PFSK-1 (cell line): ENCODE measurements at regions not wholly inside any gene's neighbourhood (a gene's known extent, or its start where the extent isn't known, plus 50 kb on each side); places are given as distances from the start of the nearest gene placed in this dataset.

ENCODE experiments used
- FOXP2 ChIP-seq: optimal IDR thresholded peaks from 2 replicates; pipeline ENCODE3; 2011; ENCODE audit warnings: borderline replicate concordance, control low read depth, inconsistent platforms; ENCODE audit not compliant: insufficient read depth; ENCODE audit errors: extremely low read length, extremely low read depth
- POLR2AphosphoS5 ChIP-seq: IDR thresholded peaks from 2 replicates; pipeline ENCODE4 v1.6.1; 2012; ENCODE audit warnings: low read depth, mild to moderate bottlenecking, control low read depth, low read length, moderate library complexity
- SIN3A ChIP-seq: IDR thresholded peaks from 2 replicates; pipeline ENCODE4 v1.6.1; 2012; ENCODE audit warnings: mild to moderate bottlenecking, low read length, moderate library complexity, borderline replicate concordance; ENCODE audit not compliant: insufficient read depth
- TAF1 ChIP-seq: IDR thresholded peaks from 2 replicates; pipeline ENCODE4 v1.6.1; 2012; ENCODE audit warnings: low read length, control low read depth, borderline replicate concordance; ENCODE audit not compliant: insufficient read depth
- TF ChIP-seq, protein P1 (sequence below), 2 experiments: IDR thresholded peaks; 2 replicates each; pipeline versions ENCODE4 v1.6.1 to v1.8.0; 2011 to 2012; ENCODE audit warnings: low read depth in 2 of 2, low read length in 2 of 2, control low read depth in 1 of 2, inconsistent platforms in 1 of 2, mild to moderate bottlenecking in 1 of 2, moderate library complexity in 1 of 2; ENCODE audit not compliant: insufficient read depth in 1 of 2

DNA sequence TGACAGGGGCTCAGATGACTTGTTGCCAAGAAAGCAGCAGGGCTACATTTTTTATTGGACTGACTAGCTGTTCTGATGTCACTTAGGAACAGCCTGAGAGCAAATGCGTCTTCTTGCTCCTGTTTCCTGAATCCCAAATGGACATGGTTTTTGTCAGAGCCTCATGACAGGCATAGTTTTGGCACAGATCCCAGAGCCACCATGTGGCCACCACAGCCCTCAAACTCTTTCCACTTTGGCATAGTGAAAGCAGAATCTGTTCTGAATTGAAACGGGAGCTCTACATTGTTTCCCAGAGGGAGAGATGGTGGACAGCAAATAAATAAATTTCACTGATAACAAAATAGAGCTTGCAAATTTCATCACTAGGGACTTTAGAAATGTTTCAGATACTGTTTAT lies 222.2 kb downstream of the C11orf87 start:
- TF ChIP-seq SIN3A (no peak), FOXP2 (no peak), TAF1 (no peak), POLR2AphosphoS5 (no peak)
- TF ChIP-seq, protein P1, sequence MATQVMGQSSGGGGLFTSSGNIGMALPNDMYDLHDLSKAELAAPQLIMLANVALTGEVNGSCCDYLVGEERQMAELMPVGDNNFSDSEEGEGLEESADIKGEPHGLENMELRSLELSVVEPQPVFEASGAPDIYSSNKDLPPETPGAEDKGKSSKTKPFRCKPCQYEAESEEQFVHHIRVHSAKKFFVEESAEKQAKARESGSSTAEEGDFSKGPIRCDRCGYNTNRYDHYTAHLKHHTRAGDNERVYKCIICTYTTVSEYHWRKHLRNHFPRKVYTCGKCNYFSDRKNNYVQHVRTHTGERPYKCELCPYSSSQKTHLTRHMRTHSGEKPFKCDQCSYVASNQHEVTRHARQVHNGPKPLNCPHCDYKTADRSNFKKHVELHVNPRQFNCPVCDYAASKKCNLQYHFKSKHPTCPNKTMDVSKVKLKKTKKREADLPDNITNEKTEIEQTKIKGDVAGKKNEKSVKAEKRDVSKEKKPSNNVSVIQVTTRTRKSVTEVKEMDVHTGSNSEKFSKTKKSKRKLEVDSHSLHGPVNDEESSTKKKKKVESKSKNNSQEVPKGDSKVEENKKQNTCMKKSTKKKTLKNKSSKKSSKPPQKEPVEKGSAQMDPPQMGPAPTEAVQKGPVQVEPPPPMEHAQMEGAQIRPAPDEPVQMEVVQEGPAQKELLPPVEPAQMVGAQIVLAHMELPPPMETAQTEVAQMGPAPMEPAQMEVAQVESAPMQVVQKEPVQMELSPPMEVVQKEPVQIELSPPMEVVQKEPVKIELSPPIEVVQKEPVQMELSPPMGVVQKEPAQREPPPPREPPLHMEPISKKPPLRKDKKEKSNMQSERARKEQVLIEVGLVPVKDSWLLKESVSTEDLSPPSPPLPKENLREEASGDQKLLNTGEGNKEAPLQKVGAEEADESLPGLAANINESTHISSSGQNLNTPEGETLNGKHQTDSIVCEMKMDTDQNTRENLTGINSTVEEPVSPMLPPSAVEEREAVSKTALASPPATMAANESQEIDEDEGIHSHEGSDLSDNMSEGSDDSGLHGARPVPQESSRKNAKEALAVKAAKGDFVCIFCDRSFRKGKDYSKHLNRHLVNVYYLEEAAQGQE (IDR thresholded peaks at IDR 0.05; ENCODE audit: insufficient read depth in 1 of 2, low read depth in 2 of 2, low read length in 2 of 2) = no peak

DNA sequence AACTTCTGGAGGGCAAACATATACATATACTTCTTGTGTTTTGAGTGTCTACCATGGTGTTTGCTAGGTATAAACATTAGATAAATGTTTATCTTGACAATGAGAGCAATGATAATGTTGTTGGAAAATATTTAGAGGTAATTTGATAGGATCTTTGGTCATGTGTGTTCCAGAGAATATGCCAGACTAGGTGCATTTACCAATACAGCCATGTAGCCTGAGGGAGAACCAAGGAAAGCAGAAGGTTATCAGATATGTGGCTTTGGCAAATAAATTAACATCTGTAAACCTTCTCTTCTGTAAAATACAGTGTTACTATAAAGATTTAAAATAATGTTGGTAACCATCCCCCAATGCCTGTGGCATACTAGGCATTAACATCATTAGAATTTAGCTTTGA lies 226.8 kb downstream of the C11orf87 start:
- TF ChIP-seq SIN3A = no peak
- no peak for TF ChIP-seq TAF1
- no peak for TF ChIP-seq POLR2AphosphoS5
- TF ChIP-seq FOXP2 = no peak
- TF ChIP-seq, protein P1 (IDR thresholded peaks at IDR 0.05; ENCODE audit: insufficient read depth in 1 of 2, low read depth in 2 of 2, low read length in 2 of 2) = no peak

DNA sequence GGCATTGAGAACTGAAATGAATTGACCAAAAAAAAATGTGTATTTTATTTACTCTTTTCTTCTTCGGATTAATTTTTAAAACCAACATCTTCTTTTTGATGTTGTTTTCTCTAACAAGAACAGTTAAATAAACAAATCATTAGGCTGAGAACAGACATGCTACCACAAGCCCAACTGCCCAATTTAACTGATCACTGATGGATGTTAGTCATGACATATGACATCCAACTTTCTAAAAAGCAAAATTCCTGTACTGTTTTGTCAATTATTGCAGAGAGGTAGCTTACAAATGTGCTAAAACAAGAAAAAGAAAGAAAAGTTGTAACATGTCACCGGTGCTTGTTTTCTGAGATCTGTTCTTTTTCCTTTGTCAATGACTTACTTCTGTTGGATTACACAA lies 232.1 kb downstream of the C11orf87 start:
- TF ChIP-seq, protein P1 (IDR thresholded peaks at IDR 0.05; ENCODE audit: insufficient read depth in 1 of 2, low read depth in 2 of 2, low read length in 2 of 2) = no peak
- TF ChIP-seq POLR2AphosphoS5 = no peak
- no peak for TF ChIP-seq SIN3A
- TF ChIP-seq TAF1 = no peak
- TF ChIP-seq FOXP2 = no peak

DNA sequence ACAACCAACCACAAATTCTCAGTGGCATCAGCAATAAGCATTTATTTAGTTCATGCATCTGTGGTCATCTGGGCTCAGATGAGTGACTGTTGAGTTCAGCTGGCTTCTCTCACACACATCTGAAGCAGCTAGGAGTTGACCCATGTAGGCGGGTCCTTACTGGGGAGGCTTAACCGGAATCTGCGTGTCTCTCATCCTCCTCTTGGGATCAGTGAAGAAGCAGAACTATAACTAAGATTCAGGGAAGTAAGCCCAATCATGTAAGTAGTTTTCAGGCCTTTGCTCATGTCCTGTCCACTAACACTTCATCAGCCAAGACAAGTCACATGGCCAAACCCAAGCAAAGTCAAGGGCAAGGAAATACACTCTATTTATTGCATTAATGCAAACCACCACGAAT lies 236.2 kb downstream of the C11orf87 start:
- TF ChIP-seq FOXP2 (no peak), POLR2AphosphoS5 (no peak), SIN3A (no peak), TAF1 (no peak)
- TF ChIP-seq, protein P1 (IDR thresholded peaks at IDR 0.05; ENCODE audit: insufficient read depth in 1 of 2, low read depth in 2 of 2, low read length in 2 of 2) = no peak

DNA sequence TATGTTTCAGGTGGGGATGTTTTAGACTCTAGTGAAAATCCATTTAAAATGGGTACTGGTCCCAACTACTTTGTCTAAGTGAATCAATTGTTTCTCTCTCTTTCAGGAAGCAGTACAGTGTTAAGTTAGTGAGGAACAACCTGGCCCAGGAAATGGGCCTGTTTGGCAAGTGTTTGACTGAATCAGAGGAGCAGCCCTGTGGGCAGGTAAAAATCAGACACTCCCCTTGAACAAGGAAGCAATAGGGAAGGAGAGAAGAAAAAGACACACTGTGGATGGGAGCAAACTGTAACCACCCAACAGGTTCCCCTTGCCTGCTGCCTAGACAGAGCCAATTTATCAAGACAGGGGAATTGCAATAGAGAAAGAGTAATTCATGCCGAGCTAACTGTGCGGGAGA lies 245.7 kb downstream of the C11orf87 start:
- TF ChIP-seq FOXP2 = no peak
- TF ChIP-seq, protein P1 (IDR thresholded peaks at IDR 0.05; ENCODE audit: insufficient read depth in 1 of 2, low read depth in 2 of 2, low read length in 2 of 2) = no peak
- no peak for TF ChIP-seq SIN3A
- no peak for TF ChIP-seq TAF1
- no peak for TF ChIP-seq POLR2AphosphoS5
